D721Med (cell line): ENCODE measurements at regions not wholly inside any gene's neighbourhood (a gene's known extent, or its start where the extent isn't known, plus 50 kb on each side); places are given as distances from the start of the nearest gene placed in this dataset.

Source experiments
- DNase-seq: peaks from one replicate; pipeline ENCODE4 v3.0.0; 2011; ENCODE audit warnings: low spot score; ENCODE audit not compliant: insufficient read length
- FAIRE-seq: peaks from 2 replicates; lab custom pipeline; 2011; peaks lifted over from hg19 to GRCh38; lab: Jason Lieb, UNC
- CTCF ChIP-seq: IDR thresholded peaks from 2 replicates; pipeline ENCODE4 v1.5.1; 2012; ENCODE audit warnings: mild to moderate bottlenecking, control low read depth; ENCODE audit not compliant: insufficient read depth; ENCODE audit errors: missing control alignments

DNA sequence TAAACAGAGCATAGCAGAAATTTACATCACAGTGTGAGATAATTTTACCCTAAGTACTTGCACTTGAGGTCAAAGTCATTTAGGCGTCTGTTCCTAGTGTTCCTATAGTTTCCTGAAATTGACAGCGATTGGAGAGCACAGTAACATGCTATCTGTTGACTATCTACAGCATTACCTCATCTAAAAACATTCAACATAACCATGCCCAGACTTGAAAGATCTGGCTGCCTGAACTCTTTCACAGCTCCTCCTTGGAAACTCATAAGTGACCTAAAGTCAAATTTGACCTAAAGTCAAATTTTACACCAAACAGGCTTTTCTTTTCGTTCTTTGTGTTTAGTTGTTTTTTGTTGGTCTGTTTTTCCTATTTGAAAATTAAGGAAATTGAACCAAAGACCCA is 233.8 kb upstream of the UBASH3B start:
- no peak for FAIRE-seq
- TF ChIP-seq CTCF = no peak
- no peak for DNase-seq

GRCh38 chr11:122418032-122418431 is 237.5 kb upstream of the UBASH3B start:
- no peak for TF ChIP-seq CTCF
- FAIRE-seq (no peak), DNase-seq (no peak)

GRCh38 chr11:122414406-122415018 is 241.0 kb upstream of the UBASH3B start:
- FAIRE-seq (no peak), DNase-seq (no peak)
- no peak for TF ChIP-seq CTCF

DNA sequence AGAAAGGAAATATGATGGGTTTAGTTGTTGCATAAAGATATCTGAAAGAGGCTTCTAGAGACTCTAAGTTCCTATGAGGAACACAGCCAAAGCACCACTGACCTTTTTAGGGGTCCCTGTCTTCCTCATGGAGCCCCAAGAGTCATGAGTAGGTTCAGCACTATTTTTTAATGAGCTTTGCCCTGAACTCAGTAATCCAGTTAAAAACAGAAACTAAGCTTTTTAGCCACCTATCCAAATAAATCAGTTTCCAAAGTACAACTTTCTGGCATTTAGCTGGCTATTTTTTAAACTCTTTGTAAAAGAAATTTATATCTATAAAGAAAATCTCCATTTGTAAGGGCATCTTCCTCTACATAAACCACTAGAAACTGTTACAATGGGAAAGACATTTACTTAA is 241.8 kb upstream of the UBASH3B start:
- FAIRE-seq (no peak), DNase-seq (no peak)
- no peak for TF ChIP-seq CTCF

- no peak for FAIRE-seq
Observed at GRCh38 chr11:122412581-122412980, 242.9 kb upstream of the UBASH3B start.

GRCh38 chr11:122406466-122406865 is 249.1 kb upstream of the UBASH3B start:
- no peak for DNase-seq
- FAIRE-seq = no peak
- no peak for TF ChIP-seq CTCF

More at GRCh38 chr11:122412581-122412980, 242.9 kb upstream of the UBASH3B start:
- DNase-seq = no peak
- TF ChIP-seq CTCF = no peak

DNA sequence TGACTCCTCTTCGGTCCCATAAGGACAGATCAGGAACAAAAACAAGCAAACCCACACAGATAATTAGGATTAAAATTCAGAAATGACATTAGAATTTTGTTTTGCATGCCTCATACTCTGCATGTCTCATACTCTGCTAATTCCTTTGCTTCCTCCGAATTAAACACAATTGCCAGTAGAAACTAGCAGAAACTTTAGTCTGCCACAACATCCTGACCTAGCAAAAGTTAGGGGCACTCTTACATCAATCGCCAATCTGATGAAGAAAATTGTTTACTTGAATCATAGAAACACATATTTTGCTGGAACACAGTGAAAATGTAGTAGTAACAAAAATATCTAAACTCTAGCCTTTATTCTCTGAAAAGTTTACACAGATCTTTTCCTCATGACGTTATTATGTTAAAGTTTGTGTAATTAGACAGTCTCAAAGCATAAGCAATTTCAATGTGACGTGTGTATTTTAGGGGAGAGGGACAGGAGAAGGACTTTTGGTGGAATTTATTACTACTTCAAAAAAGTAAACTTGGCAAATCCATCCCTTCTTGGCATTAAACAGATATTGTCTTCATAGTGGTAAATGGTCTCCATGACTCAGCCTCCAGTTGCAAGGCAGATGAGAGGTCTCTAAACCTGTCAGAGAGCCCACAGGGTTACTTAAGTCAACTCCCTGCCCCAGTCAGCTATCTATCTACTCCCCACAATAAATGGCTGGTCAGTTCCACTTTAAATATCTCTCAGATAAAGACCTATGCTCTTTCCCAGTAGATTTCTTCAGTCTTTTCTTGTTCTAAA is 249.8 kb upstream of the UBASH3B start:
- DNase-seq (no peak), FAIRE-seq (no peak)
- no peak for TF ChIP-seq CTCF
